Nephron (organoid): ENCODE measurements at regions not wholly inside any gene's neighbourhood (a gene's known extent, or its start where the extent isn't known, plus 50 kb on each side); places are given as distances from the start of the nearest gene placed in this dataset.
A peak's percentile ranks its signal among the peaks of the same experiment; 100 is the strongest.

Source experiments
- H3K27ac Mint-ChIP-seq, 3 experiments: 2 replicates each; pipeline ENCODE4 v1.8.0; 2020; ENCODE audit warnings: mixed read lengths in 3 of 3, mild to moderate bottlenecking in 2 of 3, moderate library complexity in 1 of 3
- H3K27me3 Mint-ChIP-seq: 2 replicates; pipeline ENCODE4 v1.8.0; 2021; ENCODE audit warnings: low read depth, mild to moderate bottlenecking, moderate library complexity, mixed read lengths
- H3K36me3 Mint-ChIP-seq: 2 replicates; pipeline ENCODE4 v1.8.0; 2020; ENCODE audit warnings: low read depth, mixed read lengths
- H3K4me1 Mint-ChIP-seq: 2 replicates; pipeline ENCODE4 v1.8.0; 2020; ENCODE audit warnings: mixed read lengths
- H3K4me3 Mint-ChIP-seq, 3 experiments: 2 replicates each; pipeline ENCODE4 v1.8.0; 2020; ENCODE audit warnings: mild to moderate bottlenecking in 3 of 3, mixed read lengths in 3 of 3, moderate library complexity in 2 of 3
- H3K9me3 Mint-ChIP-seq: 2 replicates; pipeline ENCODE4 v1.8.0; 2020; ENCODE audit warnings: mixed read lengths
- TF ChIP-seq, protein P1 (sequence below), 3 experiments: fragments of 200-600 bp; sonication (generic); IDR thresholded peaks; one replicate each; pipeline ENCODE4 v1.5.0; 2021; ENCODE audit warnings: antibody characterized with exemption in 3 of 3; ENCODE audit not compliant: unreplicated experiment in 3 of 3

DNA sequence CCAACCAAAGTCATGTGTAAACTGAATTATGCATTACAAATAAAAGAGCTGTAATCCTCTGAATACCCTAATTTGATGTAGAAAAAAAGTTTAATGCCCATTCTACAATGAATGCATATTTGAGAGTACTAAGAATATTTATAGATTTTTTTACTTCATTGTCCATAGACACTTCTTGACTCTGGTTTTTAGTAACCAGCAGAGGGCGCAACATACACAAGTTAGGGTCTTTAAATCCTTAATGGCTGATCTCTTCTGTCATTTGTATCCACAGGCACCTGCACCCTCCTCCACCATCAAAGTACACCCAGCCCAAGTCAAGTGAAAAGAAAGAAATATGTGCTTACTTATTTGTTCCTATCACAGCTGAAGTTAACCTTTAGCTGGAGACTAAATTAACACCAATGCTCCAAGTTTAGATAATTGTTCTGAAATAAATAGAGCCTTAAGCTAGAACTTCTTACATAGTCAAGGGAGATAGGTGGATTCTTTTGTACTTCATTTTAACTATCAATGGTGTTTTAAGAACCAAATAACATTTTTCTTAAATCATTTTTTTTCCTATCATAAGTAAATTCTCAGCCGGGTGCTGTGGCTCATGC, 524.2 kb upstream of the DAB2 start:
- no peaks in the 10 kb centered on the region for H3K36me3 Mint-ChIP-seq
- no peak overlapping the region for H3K27ac Mint-ChIP-seq
- no peaks in the 10 kb centered on the region for H3K27me3 Mint-ChIP-seq
- H3K9me3 Mint-ChIP-seq = peaks cover 21% of the 10 kb centered on the region
- TF ChIP-seq, protein P1, sequence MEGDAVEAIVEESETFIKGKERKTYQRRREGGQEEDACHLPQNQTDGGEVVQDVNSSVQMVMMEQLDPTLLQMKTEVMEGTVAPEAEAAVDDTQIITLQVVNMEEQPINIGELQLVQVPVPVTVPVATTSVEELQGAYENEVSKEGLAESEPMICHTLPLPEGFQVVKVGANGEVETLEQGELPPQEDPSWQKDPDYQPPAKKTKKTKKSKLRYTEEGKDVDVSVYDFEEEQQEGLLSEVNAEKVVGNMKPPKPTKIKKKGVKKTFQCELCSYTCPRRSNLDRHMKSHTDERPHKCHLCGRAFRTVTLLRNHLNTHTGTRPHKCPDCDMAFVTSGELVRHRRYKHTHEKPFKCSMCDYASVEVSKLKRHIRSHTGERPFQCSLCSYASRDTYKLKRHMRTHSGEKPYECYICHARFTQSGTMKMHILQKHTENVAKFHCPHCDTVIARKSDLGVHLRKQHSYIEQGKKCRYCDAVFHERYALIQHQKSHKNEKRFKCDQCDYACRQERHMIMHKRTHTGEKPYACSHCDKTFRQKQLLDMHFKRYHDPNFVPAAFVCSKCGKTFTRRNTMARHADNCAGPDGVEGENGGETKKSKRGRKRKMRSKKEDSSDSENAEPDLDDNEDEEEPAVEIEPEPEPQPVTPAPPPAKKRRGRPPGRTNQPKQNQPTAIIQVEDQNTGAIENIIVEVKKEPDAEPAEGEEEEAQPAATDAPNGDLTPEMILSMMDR (IDR thresholded peaks at IDR 0.05; ENCODE audit: unreplicated experiment in 3 of 3) = peak; percentile 61 to 88 (median 76)
- H3K4me1 Mint-ChIP-seq = no peaks in the 10 kb centered on the region
- no peak overlapping the region for H3K4me3 Mint-ChIP-seq

DNA sequence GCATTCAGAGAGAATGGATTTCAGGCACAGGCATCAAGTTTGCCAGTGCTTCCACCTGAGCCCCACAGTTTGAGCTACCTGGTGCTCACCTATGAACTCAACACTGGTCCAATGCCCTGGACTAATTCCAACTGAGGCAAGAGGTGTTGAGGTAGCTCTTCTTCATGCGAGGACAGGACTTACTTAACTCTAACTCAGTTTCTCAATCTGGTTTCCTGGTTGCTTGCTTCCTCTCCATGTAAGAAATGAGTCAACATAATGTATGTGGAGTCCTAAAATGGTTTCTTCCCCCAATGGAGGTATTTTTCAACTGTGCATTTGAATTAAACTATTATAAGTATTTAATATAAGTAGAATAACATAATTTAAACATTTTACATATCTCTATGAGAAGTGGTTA, 523.6 kb upstream of the DAB2 start:
- TF ChIP-seq, protein P1 (IDR thresholded peaks at IDR 0.05; ENCODE audit: unreplicated experiment in 3 of 3) = no peak
- Mint-ChIP-seq H3K27me3 (no peaks in the 10 kb centered on the region), H3K4me3 (no peak overlapping the region), H3K9me3 (peaks cover 21% of the 10 kb centered on the region), H3K4me1 (no peaks in the 10 kb centered on the region), H3K36me3 (no peaks in the 10 kb centered on the region), H3K27ac (no peak overlapping the region)

DNA sequence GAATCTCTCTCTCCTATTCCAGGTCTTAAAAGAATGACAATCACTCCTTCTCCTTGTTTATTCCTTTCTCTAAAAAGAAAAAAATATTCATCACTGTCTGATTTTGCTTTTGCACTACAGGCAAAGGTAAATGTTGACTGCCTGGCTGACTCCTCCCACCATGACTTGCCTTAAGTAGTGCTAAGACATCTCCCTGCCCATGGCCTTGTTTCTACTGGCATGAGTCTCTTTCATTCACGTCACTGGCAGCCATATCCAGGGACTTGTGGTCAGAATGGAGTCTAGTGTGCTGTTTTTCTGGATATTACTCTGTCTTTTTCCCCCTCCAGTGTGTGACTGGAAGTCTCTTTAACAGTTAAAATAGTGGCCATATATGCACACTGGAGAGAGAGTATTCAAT, 522.9 kb upstream of the DAB2 start:
- Mint-ChIP-seq H3K27ac (peak overlapping the region in 2 of 3 experiments; percentile 21 to 45), H3K9me3 (peaks cover 18% of the 10 kb centered on the region), H3K4me1 (no peaks in the 10 kb centered on the region), H3K4me3 (no peak overlapping the region), H3K36me3 (no peaks in the 10 kb centered on the region), H3K27me3 (no peaks in the 10 kb centered on the region)
- TF ChIP-seq, protein P1 (IDR thresholded peaks at IDR 0.05; ENCODE audit: unreplicated experiment in 3 of 3) = no peak

DNA sequence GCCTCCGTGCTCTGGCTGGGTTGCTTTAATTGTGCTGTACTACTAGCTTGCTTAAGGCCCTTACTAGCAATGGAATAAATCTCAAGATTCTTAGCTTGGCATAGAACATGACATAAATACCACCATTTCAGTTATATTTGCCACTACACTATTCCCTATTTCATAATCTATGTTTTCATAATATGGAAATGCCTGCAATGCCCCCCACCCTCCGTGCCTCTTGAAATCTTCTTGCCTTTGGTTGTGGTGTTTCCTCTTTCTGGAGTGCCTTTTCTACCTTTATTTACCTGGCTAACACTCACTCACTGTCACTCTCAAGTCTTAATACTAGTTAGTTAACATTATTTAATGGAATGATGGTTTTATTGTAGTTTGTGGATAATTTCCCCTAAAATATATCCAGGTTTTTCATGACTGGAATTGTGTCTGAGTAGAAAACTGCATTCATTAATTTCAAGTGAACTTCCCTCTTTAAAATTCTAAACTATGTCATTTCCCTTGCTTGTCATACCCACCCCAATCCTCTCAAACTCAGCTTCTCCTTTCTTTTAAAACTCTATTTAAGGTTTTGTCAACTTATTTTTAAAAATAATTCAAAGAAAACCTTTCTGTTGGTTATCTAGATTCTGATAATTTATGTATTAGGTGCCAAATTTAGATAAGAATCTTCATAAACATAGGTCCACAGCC, 521.7 kb upstream of the DAB2 start:
- peaks cover 9% of the 10 kb centered on the region for H3K9me3 Mint-ChIP-seq

DNA sequence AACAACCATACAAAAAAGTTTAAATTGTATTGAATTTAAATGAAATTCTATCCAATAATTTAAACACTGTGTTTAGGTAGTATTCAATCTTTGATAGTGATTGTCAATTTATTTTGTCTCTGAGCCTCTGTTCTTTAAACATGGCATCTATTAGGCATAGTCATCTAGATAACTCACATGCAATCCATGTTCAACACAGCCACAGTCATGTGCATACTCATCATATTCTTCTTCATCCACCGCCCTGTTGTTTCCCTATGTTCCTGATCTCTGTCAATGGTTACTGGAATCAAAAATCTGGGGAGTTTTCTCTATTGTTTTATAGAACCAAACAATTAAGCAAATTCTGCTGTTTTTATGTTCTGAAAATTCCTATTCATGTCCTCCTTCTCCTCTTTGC, 521.1 kb upstream of the DAB2 start:
- no peak overlapping the region for H3K4me3 Mint-ChIP-seq
- H3K27me3 Mint-ChIP-seq = no peaks in the 10 kb centered on the region
- H3K4me1 Mint-ChIP-seq = no peaks in the 10 kb centered on the region

More for the DNA sequence above, 521.7 kb upstream of the DAB2 start:
- no peak overlapping the region for H3K27ac Mint-ChIP-seq
- TF ChIP-seq, protein P1 (IDR thresholded peaks at IDR 0.05; ENCODE audit: unreplicated experiment in 3 of 3) = no peak
- no peak overlapping the region for H3K4me3 Mint-ChIP-seq
- no peaks in the 10 kb centered on the region for H3K4me1 Mint-ChIP-seq
- no peaks in the 10 kb centered on the region for H3K27me3 Mint-ChIP-seq
- H3K36me3 Mint-ChIP-seq = no peaks in the 10 kb centered on the region

More for the DNA sequence above, 521.1 kb upstream of the DAB2 start:
- H3K27ac Mint-ChIP-seq = no peak overlapping the region
- peaks cover 3% of the 10 kb centered on the region for H3K9me3 Mint-ChIP-seq
- no peaks in the 10 kb centered on the region for H3K36me3 Mint-ChIP-seq
- TF ChIP-seq, protein P1 (IDR thresholded peaks at IDR 0.05; ENCODE audit: unreplicated experiment in 3 of 3) = no peak
